ENCODE measurements at regions not wholly inside any gene's neighbourhood (a gene's known extent, or its start where the extent isn't known, plus 50 kb on each side); places are given as distances from the start of the nearest gene placed in this dataset.

DNA sequence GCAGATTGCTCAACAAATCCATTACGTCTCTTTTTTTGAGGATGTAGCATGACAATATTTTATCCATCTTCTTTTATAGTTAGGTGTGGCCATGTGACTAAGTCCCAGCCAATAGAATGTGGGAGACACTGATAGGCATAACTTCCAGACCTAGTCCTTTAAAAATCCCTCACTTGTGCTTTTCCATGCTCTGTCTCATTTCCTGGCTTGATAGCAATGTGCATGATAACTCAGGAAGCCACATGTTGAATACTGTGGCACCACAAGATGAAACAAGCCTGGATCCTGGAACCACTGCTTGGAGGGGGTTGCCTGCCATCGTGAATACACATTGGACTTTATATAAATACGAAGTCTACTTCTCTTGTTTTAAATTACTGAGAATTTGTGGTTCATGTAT, 184.0 kb upstream of the NEIL3 start:
- Histone ChIP-seq H3K9ac (ENCODE audit: low read depth, low read length, poor library complexity, severe bottlenecking) (no peak overlapping the region), H3K27me3 (ENCODE audit: insufficient read depth, low read length, poor library complexity, severe bottlenecking) (no peaks in the 10 kb centered on the region), H3K9me2 (replicated peaks; ENCODE audit: low read depth, low read length) (no peaks in the 10 kb centered on the region), H3K9me3 (ENCODE audit: insufficient read depth, low read depth, low read length) (no peaks in the 10 kb centered on the region), H3F3A (ENCODE audit: low read depth) (no peaks in the 10 kb centered on the region), H3K4me3 (ENCODE audit: low read length, poor library complexity, severe bottlenecking) (no peak overlapping the region), H3K79me2 (ENCODE audit: insufficient read depth, low read length) (no peaks in the 10 kb centered on the region), H2AFZ (ENCODE audit: low read length) (no peak overlapping the region), H3K4me2 (ENCODE audit: low read depth, low read length, poor library complexity, severe bottlenecking) (no peak overlapping the region), H3K36me3 (ENCODE audit: insufficient read depth, low read length) (no peaks in the 10 kb centered on the region), H3K4me1 (ENCODE audit: insufficient read depth, low read length, poor library complexity, severe bottlenecking) (no peaks in the 10 kb centered on the region), H4K20me1 (ENCODE audit: insufficient read depth, low read length, poor library complexity, severe bottlenecking) (no peaks in the 10 kb centered on the region)
- no peak for TF ChIP-seq EZH2phosphoT487 (IDR thresholded peaks at IDR 0.05; ENCODE audit: borderline replicate concordance)
- TF ChIP-seq, protein P1, sequence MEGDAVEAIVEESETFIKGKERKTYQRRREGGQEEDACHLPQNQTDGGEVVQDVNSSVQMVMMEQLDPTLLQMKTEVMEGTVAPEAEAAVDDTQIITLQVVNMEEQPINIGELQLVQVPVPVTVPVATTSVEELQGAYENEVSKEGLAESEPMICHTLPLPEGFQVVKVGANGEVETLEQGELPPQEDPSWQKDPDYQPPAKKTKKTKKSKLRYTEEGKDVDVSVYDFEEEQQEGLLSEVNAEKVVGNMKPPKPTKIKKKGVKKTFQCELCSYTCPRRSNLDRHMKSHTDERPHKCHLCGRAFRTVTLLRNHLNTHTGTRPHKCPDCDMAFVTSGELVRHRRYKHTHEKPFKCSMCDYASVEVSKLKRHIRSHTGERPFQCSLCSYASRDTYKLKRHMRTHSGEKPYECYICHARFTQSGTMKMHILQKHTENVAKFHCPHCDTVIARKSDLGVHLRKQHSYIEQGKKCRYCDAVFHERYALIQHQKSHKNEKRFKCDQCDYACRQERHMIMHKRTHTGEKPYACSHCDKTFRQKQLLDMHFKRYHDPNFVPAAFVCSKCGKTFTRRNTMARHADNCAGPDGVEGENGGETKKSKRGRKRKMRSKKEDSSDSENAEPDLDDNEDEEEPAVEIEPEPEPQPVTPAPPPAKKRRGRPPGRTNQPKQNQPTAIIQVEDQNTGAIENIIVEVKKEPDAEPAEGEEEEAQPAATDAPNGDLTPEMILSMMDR (conservative IDR thresholded peaks at IDR 0.05; ENCODE audit: low read length) = no peak

DNA sequence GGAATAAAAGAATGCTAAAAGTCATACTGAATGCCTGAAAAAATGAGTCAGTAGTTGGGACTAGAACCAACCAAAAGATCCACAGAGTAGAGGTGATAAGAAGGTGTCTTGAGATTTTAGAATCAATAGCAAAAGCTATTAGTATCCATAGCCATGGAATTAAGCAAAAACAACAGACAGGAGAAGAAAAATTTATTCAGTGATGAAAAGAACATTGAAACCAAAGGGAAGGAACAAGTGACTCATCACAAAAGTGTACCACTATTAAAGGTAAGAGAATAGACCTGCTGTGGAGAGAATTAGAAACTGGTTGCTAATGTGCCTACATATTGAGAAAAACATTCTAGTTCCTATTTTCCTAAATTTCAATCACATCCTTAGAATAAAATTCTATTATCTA, 182.0 kb upstream of the NEIL3 start:
- H3K4me1 ChIP-seq (ENCODE audit: insufficient read depth, low read length, poor library complexity, severe bottlenecking) = no peaks in the 10 kb centered on the region
- H3K4me2 ChIP-seq (ENCODE audit: low read depth, low read length, poor library complexity, severe bottlenecking) = no peak overlapping the region
- H3F3A ChIP-seq (ENCODE audit: low read depth) = no peaks in the 10 kb centered on the region
- H3K9ac ChIP-seq (ENCODE audit: low read depth, low read length, poor library complexity, severe bottlenecking) = no peak overlapping the region
- H3K9me3 ChIP-seq (ENCODE audit: insufficient read depth, low read depth, low read length) = no peaks in the 10 kb centered on the region
- H3K27me3 ChIP-seq (ENCODE audit: insufficient read depth, low read length, poor library complexity, severe bottlenecking) = no peaks in the 10 kb centered on the region
- TF ChIP-seq, protein P1 (conservative IDR thresholded peaks at IDR 0.05; ENCODE audit: low read length) = no peak
- no peak for TF ChIP-seq EZH2phosphoT487 (IDR thresholded peaks at IDR 0.05; ENCODE audit: borderline replicate concordance)
- no peaks in the 10 kb centered on the region for H3K79me2 ChIP-seq (ENCODE audit: insufficient read depth, low read length)
- H3K4me3 ChIP-seq (ENCODE audit: low read length, poor library complexity, severe bottlenecking) = no peak overlapping the region
- H2AFZ ChIP-seq (ENCODE audit: low read length) = no peak overlapping the region
- no peaks in the 10 kb centered on the region for H4K20me1 ChIP-seq (ENCODE audit: insufficient read depth, low read length, poor library complexity, severe bottlenecking)
- no peaks in the 10 kb centered on the region for H3K9me2 ChIP-seq (replicated peaks; ENCODE audit: low read depth, low read length)
- no peaks in the 10 kb centered on the region for H3K36me3 ChIP-seq (ENCODE audit: insufficient read depth, low read length)

DNA sequence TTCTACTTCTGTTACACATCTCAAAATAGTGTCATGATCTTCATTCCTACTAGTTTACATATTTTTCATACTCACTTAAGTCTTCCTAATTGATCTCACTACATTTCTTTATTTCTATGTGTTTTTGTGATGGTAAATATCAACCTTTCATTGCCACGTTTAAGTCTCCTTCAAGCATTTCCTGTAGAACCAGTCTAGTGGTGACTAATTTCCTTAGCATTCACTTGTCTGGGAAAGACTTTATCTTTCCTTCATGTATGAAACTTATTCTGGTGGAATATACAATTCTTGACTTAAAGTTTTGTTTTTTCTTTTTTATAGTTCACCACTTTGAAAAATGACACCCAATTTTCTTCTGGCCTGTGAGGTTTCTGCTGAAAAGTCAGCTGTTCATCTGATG, 181.4 kb upstream of the NEIL3 start:
- Histone ChIP-seq H3K79me2 (ENCODE audit: insufficient read depth, low read length) (no peaks in the 10 kb centered on the region), H3K4me2 (ENCODE audit: low read depth, low read length, poor library complexity, severe bottlenecking) (no peak overlapping the region), H3K27me3 (ENCODE audit: insufficient read depth, low read length, poor library complexity, severe bottlenecking) (no peaks in the 10 kb centered on the region), H3K9me3 (ENCODE audit: insufficient read depth, low read depth, low read length) (no peaks in the 10 kb centered on the region), H3K4me3 (ENCODE audit: low read length, poor library complexity, severe bottlenecking) (no peak overlapping the region), H4K20me1 (ENCODE audit: insufficient read depth, low read length, poor library complexity, severe bottlenecking) (no peaks in the 10 kb centered on the region), H3K9me2 (replicated peaks; ENCODE audit: low read depth, low read length) (no peaks in the 10 kb centered on the region), H3K4me1 (ENCODE audit: insufficient read depth, low read length, poor library complexity, severe bottlenecking) (no peaks in the 10 kb centered on the region), H2AFZ (ENCODE audit: low read length) (no peak overlapping the region), H3F3A (ENCODE audit: low read depth) (no peaks in the 10 kb centered on the region), H3K36me3 (ENCODE audit: insufficient read depth, low read length) (no peaks in the 10 kb centered on the region), H3K9ac (ENCODE audit: low read depth, low read length, poor library complexity, severe bottlenecking) (no peak overlapping the region)
- TF ChIP-seq, protein P1 (conservative IDR thresholded peaks at IDR 0.05; ENCODE audit: low read length) = no peak
- TF ChIP-seq EZH2phosphoT487 (IDR thresholded peaks at IDR 0.05; ENCODE audit: borderline replicate concordance) = no peak

Measured in Loucy (cell line).